ENCODE measurements at regions not wholly inside any gene's neighbourhood (a gene's known extent, or its start where the extent isn't known, plus 50 kb on each side); places are given as distances from the start of the nearest gene placed in this dataset.

DNA sequence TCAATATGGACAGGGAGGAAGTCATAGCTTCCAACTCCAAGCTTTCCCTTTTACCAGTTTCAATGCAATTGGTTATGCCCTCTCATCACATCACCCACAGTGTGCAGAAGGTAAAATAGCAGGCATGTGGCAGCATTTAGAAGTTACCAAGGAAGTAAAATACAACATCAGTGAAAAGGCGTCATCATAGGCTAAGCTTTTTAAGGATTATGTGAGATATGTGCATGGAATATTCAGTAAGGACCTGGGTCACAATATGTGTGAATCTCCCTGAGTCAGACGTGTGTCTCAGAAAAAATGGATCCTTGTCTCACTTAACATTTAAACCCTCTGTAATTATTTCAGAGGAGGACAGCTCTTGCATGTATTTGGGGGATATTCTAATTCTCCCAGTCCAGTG, 522.8 kb upstream of the POM121L12 start:
- no peak overlapping the region for H3K4me3 ChIP-seq (ENCODE audit: low read depth, low read length)
- TF ChIP-seq, protein P1, sequence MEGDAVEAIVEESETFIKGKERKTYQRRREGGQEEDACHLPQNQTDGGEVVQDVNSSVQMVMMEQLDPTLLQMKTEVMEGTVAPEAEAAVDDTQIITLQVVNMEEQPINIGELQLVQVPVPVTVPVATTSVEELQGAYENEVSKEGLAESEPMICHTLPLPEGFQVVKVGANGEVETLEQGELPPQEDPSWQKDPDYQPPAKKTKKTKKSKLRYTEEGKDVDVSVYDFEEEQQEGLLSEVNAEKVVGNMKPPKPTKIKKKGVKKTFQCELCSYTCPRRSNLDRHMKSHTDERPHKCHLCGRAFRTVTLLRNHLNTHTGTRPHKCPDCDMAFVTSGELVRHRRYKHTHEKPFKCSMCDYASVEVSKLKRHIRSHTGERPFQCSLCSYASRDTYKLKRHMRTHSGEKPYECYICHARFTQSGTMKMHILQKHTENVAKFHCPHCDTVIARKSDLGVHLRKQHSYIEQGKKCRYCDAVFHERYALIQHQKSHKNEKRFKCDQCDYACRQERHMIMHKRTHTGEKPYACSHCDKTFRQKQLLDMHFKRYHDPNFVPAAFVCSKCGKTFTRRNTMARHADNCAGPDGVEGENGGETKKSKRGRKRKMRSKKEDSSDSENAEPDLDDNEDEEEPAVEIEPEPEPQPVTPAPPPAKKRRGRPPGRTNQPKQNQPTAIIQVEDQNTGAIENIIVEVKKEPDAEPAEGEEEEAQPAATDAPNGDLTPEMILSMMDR (IDR thresholded peaks at IDR 0.05; ENCODE audit: borderline replicate concordance, insufficient read depth, low read depth, low read length), result no peak

DNA sequence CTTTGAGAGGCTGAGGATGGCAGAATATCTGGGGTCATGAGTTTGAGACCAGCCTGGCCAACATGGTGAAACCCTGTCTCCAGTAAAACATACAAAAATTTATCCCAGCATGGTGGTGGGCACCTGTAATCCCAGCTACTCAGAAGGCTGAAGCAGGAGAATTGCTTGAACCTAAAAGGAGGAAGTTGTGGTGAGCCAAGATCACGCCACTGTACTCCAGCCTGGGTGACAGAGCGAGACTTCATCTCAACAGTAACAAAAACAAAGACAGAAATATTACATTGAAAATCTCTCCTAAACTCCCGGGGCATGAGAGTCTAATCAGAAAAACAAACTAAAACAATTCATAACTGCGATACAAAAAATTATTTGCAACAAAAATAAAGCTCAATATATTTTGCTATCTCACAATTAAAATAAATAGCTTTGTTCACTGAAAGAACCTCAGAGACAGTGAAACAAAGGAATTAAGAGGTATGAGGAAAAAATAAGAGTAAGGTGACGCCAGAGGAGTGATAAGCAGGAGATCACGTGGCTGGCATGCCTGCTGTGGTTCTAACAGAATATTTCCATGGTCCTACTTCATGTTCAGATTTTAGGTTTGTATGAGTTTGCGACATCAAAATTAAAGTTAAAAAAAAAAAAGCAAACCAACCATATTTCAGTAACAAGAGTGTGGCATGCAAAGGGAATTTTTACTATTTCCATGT, 527.7 kb upstream of the POM121L12 start:
- H3K4me3 ChIP-seq (ENCODE audit: low read depth, low read length), result no peak overlapping the region
- TF ChIP-seq, protein P1 (IDR thresholded peaks at IDR 0.05; ENCODE audit: borderline replicate concordance, insufficient read depth, low read depth, low read length), result no peak

DNA sequence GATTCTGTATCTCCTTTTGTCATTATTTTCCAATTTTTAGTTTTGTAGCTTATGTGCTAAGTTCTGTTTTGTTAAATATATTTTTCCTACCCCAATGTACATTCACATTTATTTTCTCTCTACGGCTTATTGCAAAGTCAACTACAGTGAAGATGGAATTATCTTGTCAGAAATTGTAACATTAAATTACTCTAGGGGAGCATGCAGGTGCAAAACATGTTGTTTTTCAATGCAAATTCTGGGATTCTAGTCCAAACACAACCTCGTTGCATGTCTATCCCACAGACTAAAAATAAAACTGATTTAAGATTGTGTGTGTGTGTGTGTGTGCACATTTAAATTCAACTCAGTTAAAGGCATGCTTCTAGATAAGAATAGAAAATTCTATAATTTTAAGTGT, 529.1 kb upstream of the POM121L12 start:
- TF ChIP-seq, protein P1 (IDR thresholded peaks at IDR 0.05; ENCODE audit: borderline replicate concordance, insufficient read depth, low read depth, low read length), result no peak
- H3K4me3 ChIP-seq (ENCODE audit: low read depth, low read length), result no peak overlapping the region

DNA sequence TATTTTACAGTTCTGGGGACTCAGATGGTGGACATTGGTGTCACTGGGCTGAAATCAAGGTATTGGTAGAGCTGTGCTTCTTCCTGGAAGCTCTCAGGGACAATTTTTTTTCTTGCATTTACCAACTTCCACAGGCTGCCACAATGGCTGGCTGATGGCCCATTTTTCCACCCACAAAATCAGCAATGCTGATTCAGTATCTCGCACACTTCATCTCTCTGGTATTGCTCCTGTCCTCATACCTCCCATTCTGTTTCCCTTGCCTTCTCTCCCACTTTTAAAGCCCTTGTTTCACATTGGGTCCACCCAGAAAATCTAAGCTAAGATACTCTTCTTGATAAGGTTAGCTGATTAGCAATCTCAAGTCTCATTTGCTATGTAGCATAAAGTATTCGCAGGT, 530.9 kb upstream of the POM121L12 start:
- TF ChIP-seq, protein P1 (IDR thresholded peaks at IDR 0.05; ENCODE audit: borderline replicate concordance, insufficient read depth, low read depth, low read length), result no peak
- no peak overlapping the region for H3K4me3 ChIP-seq (ENCODE audit: low read depth, low read length)

DNA sequence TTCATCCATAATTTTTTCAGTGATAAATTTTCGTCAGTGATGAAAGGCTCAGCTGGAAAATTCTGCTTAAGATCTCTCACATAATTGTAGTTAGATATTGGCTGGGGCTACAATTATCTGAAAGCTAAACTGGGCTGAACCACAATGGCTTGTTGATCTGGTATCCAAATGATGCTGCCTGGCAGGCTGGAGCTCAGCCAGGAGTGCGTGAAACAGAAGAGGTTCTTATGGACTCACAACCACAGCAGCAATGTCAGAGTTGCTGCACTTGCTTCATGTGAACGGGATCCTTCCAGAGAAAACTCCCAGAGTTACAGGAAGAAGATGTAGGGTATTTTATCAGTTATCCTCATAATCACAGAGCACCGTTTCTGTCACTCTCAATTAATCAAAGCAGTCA, 533.2 kb upstream of the POM121L12 start:
- TF ChIP-seq, protein P1 (IDR thresholded peaks at IDR 0.05; ENCODE audit: borderline replicate concordance, insufficient read depth, low read depth, low read length), result no peak
- H3K4me3 ChIP-seq (ENCODE audit: low read depth, low read length), result no peak overlapping the region

DNA sequence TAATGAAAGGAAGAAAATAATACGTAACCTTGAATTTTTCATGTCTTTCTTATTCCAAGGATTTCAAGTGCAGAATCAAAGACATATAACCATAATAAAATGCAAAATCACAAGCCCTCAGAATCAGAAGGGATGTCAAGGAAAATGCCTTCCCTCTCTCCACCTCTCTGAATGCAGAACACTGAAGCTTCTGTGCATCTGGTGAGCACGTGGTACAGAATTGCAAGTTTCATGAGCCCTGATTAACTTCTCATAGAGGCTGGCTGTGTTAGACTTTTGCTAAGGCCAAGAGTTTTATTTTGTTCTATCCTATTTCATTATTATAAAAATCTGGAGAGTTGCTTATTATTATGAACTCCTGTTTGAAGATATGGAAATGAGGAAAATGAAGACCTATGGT, 533.7 kb upstream of the POM121L12 start:
- no peak overlapping the region for H3K4me3 ChIP-seq (ENCODE audit: low read depth, low read length)
- TF ChIP-seq, protein P1 (IDR thresholded peaks at IDR 0.05; ENCODE audit: borderline replicate concordance, insufficient read depth, low read depth, low read length), result no peak

DNA sequence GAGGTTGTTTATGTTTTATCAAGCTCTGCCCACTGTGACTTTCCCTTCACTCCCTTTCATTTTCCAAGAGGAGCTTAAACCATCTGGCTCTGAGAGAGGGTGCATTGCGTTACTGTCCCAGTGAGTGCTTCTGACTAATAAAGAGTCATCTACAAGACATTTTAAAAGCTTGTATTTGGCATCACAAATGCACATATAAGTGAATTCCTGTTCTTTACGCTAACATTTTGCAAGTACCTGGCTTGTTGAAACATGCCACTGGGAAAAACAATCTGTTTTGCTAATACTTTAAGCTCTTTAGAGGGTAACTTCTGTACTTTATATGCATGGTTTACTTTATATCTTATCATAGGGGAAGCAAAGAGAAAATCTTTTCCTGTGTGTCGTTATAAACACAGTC, 534.6 kb upstream of the POM121L12 start:
- TF ChIP-seq, protein P1 (IDR thresholded peaks at IDR 0.05; ENCODE audit: borderline replicate concordance, insufficient read depth, low read depth, low read length), result no peak

More for the DNA sequence above, 534.6 kb upstream of the POM121L12 start:
- H3K4me3 ChIP-seq (ENCODE audit: low read depth, low read length), result no peak overlapping the region
